ENCODE measurements at regions not wholly inside any gene's neighbourhood (a gene's known extent, or its start where the extent isn't known, plus 50 kb on each side); places are given as distances from the start of the nearest gene placed in this dataset.

DNA sequence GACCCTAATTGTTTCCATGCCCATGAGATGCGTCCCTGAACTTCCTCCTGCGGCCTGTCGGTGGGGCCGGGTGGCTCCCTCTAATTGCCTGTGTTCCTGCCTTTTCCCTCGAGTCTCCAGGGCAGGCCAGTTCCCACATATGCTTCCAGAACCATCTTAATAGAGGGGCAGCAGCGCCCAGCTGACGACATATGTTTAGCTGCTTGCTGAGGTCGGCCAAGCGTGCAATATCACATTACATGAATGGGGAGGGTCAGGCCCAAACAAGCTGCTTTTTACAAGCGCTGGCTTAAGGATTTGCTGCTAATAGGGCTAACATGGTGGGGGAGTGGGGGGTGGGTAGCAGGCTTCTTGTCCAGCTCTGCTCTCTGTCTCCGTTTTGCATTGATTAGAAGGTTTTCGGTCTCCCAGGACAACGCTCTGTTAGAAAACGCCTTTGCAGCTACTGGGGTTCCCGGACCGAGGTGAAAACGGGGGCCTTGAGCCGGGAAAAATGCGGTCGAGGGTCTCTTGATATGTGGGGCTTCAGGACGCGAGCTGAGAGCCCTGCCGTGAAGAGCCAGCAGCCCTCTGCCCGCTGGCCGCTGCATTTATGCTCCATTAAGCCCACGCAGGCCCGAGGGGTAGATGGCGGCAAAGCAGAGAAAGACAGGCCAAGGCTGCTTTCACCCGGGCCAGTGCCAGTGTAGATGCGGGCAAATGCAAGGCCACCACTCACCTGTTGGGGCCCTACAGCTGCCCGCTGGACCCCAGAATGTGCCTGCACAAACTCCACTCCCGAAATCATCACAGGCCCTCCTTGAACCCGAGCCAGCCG, 308.5 kb downstream of the BMP7 start:
- no peak for DNase-seq (ENCODE audit: low read depth in 2 of 2)

DNA sequence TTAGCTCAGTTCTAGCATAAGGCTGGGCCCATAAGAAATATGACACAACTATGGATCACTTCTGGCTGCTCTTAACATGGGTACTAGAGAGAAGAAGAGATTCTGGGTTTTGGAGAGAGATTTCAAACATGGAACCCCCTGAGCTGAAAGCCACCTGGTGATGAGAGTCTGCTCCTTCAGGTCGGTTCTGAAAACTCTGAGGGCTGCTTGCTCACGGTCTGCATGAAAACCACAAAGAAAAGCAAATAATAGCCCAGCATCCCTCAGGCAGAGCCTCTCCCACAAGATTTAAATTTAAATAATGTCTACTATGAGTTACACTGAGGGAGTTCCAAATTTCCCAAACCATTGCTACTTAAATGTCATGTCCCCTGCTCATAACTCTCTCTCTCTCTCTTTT, 301.5 kb downstream of the BMP7 start:
- DNase-seq (ENCODE audit: low read depth in 2 of 2) = no peak

DNA sequence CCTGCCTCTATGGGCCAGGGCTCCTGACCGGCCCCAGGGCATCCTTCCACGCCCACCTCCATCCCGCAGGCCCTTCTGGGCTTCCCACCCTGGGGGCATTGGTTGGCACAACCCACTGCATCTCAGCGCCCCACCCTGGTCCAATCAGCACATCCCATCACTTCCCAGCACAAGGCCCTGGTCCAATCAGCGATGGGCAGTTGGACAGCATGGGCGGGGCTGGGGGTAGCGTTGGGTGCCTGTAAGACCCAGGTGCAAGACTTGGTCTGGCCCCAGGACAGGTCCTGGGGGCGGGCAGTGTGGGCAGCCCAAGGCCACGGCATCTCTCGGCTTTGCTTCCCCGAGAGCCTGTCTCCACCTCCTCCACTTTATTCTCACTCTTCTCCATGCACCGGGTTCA, 298.5 kb downstream of the BMP7 start:
- no peak for DNase-seq (ENCODE audit: low read depth in 2 of 2)

DNA sequence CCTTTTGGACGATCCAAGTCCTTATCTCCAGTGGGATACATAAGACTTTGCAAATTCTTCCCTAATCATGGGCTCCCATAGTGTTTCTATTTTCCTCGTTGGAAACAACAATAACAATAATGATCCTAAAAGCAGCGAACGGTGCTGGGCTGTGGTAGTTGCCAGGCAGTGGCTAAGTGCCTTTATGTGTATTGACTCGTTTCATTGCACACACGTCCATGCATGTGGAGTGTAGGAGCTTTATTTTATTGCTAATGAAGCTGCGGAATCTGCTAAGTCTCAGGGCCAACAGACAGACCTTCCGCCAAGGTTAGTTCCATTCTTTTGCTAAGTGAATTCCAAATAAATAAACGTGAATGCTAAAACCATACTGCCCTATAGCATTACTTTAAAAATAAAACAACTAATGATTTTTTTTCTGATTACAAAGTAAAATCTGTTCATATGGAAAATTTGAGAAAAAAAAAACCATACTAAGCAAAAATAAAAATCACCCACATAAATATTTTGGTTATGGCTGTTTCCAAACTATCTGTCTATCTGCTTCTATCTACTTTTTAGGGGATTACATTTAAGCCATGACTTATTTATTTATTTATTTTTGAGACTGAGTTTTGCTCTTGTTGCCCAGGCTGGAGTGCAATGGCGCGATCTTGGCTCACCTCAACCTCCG, 297.9 kb downstream of the BMP7 start:
- no peak for DNase-seq (ENCODE audit: low read depth in 2 of 2)

DNA sequence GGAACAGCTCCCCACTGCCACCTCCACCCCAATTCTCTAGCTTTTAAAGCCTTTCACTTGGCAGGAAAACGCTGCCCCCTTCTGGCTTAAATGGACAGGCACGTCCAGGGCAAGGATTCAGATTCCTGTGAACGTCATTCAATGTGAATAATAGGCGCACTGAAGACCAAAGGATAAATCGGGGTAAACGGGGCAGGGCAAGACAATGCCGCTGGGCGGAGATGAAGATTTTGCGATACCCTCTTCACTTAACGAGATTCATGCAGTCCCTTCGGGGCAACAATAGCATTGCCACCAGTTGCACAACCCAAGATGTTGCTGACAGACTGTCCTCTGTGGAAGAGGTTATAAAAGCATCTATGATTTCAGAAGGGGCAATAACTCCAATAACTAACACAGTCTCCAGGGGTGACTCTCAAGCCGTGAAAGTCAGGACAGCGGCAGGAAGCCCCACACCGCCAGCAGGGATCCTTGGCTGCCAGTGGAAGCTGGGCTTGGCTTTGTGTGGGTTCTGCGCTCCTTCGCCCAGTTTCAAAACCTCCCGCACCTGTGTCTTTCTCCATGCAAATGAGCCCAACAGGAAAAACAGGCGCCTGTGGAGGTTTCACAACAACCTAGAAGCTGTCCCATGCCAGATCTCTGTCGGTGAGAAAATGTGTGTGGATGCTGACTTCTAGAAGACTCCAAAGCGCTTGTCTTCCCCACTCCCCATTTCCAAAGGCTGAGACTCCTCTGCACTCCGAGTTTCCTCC, 291.8 kb downstream of the BMP7 start:
- no peak for DNase-seq (ENCODE audit: low read depth in 2 of 2)

DNA sequence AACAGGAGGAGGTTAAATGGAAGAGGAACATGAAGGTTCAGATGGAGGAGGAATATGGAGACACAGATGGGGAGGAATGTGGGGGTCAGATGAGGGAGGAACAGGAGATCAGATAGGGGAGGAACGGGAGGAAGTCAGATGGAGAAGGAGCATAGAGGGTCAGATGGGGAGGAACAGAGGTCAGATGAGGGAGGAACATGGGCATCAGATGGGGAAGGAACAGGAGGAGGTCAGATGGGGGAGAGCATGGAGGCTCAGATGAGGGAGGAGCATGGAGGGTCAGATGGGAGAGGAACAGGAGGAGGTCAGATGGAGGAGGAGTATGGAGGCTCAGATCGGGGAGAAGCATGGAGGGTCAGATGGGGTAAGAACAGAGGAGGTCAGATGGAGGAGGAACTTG, 290.6 kb downstream of the BMP7 start:
- DNase-seq (ENCODE audit: low read depth in 2 of 2) = no peak

DNA sequence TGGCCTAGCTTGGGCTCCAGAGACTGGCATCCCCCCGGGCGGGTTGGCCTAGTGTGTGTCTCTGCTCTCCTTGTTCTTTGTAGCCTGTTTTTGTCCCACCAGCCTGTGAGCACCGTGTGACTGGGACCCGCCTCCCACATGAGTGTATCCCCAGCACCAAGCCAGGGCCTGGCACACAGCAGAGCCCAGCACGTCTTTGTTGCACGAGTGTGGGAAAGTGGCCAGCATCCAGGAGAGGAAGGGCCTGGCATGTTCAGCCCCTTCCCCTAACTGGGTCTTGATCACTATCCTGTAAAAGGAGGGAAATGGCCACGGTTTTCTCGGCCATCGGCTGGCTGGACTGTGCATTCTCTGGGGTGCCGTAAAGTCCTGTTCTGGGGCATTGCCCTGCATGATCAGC, 290.1 kb downstream of the BMP7 start:
- DNase-seq (ENCODE audit: low read depth in 2 of 2) = no peak

DNA sequence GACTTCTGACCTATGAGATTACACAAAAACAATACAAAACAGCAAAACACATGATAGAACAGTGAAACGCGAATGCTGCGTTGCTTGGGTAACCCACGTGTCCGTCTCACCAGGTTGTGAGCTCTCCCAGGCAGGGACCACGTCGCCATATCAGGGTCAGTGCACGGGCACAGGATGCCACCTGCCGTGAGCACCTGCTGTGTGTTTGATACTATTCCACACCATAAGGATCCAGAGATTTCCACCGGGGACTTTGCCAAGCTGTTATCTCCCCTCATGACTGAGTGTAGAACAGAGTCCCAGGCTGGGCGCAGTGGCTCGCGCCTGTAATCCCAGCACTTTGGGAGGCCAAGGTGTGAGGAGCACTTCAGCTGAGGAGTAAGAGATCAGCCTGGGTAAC, 288.0 kb downstream of the BMP7 start:
- no peak for DNase-seq (ENCODE audit: low read depth in 2 of 2)

DNA sequence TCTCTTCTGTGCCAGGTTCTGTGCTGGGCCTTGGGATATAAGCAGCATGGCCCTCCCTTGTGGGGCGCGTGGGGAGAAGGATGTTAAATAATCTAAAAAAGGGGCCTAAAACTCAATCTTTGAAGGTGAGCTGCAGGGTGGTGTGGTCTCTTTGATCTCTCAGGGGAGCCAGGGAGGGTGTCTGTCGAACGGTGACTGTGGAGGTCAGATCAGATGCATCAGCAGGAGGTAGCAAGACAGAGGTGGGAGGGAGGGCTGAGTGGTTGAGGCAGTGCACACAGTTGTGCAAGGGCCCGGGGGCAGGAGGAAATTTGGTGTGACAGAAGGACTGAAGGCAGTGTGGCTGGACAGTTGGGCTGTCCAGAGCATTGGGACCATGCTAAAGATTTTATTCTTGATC, 287.3 kb downstream of the BMP7 start:
- DNase-seq (ENCODE audit: low read depth in 2 of 2) = no peak

DNA sequence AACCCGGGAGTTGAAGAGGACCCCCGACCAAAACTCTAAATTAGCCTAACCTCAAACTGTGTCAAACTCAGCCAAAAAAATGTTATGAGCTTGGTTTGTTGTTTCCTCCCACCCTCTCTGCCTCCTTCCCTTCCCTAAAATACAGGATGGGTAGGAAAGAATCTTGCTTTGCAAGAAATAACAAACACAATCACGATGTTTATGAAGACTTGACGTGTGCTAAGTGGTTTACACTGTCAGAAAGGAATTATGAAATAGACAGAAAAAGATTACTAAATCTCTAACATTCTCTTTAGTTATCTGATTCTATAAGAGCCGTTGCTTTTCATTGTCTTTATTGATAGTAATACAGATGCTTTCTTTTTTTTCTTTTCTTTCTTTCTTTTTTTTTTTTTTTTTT, 285.1 kb downstream of the BMP7 start:
- DNase-seq (ENCODE audit: low read depth in 2 of 2) = no peak

DNA sequence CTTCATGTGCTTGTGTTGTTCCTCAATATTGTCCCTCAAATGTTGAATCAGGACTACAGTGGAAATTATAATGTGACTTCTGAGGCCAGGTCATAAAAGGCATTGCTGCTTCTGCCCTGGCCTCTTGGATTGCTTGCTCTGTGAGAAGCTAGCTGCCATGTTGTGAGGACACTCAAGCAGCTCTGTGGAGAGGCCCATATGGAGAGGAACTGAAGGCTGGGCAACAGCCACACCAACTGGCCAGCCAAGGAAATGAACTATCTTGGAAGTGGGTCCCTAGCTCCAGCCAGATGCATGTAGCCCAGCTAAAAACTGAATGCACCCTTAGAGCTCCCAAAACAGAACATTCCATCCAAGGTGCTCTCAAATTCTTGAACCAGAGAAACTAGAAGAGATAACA, 282.6 kb downstream of the BMP7 start:
- DNase-seq (ENCODE audit: low read depth in 2 of 2) = no peak

DNA sequence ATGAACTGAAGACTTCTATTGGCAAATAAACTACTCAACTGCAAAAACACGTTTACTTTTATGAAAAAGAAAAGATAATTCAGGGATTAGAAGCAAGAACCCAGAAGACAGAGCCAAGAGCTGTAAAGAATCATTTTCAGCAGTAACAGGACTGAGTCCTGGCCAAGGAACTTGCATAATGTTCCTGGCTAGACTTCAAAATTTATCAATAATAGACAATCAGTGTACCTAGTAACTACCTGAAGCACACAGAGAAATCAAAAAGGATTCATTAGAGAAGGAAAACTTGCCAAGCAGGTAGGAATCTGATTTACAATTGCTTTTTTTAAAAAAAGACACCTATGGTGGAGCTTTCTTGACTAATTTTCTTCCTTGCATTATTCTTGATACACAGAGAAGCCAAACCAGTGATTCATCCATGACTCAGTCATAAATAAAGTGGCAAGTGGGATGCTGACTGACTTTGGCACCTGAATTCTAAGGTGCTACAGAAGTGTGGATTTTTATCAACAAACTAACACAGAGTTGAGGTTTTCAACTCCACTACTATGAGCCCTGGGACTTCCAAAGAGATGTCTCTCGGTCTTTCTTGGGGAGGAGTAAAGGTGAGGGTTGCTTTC, 281.3 kb downstream of the BMP7 start:
- DNase-seq (ENCODE audit: low read depth in 2 of 2) = no peak

DNA sequence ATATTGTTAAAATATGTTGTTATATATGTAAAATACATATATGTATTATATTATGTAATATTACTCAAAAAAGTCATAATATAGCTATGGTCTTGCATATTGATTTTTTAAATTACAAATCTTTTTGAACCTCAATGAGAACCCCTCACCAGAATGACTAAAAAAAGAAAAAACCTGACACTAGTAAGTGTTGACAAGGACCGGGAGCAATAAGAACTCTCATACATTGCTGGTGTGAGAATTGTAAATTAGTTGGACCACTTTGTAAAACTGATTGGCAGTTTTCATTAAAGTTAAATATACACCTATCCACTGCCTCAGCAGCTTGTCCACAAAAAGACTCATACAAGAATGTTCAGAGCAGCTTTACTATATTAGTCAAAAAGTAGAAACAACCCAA, 280.0 kb downstream of the BMP7 start:
- no peak for DNase-seq (ENCODE audit: low read depth in 2 of 2)

DNA sequence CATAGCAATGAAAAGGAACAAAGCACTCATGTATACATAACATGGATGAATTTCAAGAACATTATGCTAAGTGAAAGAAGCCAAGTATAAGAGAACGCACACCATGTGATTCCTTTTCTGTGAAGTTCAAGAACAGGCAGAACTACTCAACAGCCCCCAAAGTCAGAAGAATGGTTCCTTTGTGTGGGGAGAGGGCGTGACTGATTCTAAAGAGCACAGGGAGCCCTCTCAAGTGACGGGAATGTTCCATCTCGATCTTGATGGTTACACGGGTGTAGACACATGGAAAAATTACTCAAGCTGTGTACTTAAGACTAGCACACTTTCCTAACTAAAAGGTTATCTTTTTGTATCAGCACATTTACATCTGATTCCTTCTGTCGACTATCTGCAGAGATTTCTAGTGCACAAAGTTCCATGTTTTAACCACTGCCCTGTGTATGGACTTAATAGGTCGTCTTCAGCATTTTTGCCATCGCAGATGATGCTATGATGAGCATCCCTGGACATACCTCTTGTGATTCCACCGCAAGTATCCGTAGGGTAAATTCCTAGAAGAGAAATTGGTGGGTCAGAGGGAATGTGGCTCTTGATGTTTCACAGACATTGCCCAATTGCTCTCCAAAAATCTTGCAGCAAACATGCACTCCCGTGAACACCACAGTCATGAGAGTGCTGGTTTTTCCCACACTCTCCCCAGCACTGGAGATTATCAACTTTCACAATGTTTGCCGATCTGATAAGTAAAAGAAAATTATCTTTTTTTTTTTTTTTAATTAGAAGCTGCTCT, 279.3 kb downstream of the BMP7 start:
- no peak for DNase-seq (ENCODE audit: low read depth in 2 of 2)

DNA sequence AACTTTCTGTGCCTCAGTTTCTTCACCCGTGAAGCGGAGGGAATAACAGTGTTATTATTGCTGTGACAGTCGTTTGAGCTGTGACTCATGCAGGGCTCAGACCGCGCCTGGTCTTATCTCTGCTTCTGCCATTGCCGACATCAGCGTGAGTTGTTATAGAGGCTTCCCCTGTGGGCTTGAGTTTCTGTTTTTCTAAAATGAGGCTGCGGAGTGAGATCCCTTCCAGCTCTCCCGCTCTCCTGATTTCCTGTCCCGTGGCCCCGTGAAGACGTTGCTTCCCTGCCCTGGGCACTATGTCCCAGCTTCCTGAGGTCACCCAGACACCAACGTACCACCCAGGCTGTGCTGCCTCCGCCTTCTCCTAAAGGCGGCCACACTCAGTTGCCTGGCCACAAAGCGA, 278.5 kb downstream of the BMP7 start:
- no peak for DNase-seq (ENCODE audit: low read depth in 2 of 2)

DNA sequence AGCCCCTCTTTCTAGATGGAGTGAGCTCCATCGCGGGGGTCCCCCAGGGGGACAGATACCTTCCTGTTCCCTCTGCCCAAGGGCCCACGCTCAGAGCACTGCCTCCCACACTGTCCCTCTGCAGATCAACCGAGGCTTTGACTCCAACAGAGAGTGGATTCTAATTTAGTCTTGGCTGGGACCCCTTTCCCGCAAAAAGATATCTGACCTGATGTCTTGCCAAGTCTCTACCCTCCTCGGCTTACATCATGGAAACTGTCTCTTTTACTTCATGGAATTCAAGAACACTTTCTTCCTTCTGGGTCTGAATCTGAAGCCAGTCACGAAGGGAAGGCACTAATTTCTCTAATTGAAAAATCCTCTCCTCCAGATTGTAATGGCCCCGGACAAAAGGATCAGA, 278.0 kb downstream of the BMP7 start:
- DNase-seq (ENCODE audit: low read depth in 2 of 2) = no peak

DNA sequence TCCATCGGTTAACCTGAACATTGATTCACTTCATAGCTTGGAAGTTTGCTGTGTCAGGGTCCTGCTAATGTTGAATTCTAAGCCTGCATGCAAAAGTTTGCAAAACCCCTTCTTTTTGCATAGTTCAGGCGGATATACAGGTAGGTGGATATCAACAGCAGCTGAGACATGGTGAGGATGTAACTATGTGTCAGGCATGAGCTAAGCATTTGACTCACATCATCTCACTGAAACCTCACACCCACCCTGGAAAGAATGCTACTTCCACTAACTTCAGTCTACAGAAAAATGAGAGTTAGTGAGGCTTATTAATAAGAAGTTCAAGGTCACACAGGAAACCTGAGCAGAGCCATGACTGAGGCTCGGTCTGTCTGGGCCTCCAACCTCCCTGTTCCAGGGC, 276.9 kb downstream of the BMP7 start:
- DNase-seq (ENCODE audit: low read depth in 2 of 2) = no peak

DNA sequence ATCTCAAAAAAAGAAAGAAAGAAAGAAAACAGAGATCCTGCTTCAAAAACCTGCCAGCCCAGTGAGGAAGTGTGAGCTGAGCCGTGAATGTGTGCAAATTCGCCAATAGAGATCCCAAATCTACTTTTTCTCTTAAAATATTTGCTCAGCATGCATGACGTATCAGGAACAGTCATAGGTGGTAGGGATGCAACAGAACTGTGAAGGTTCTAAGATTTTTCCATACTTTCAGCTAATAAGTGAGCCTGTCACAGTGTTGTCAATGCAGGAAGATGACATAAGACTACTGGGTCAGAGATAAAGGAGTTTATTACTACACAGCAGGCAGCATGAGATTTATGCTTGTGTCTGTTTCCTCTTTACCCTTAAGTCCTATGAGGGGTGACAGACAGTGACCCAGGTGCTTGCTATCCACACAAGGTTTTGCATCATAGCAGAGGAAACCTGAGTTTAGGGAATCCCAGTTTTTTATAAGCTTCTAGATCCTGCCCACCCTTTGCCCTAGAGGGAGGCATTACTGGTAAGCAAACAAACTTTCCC, 273.4 kb downstream of the BMP7 start:
- DNase-seq (ENCODE audit: low read depth in 2 of 2) = no peak

DNA sequence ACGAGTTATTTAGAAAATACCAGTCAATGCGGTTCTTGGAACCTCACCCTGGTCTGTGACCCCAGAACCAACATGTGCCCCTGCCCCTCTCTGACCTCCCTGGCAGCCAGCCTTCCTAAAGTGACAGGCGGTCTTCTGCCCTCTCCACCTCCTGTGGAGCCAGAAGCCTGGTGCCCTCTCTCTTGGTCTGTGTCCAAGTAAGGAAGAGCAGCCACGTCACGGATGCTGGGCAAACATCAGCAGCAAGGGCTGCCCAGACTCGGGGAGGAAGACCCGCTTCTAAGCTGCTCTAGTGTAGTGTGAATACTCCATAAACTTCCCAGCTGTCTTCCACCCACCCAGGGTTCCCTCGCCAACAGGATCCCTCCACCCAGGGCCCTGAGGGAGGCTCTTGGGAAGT, 272.4 kb downstream of the BMP7 start:
- DNase-seq (ENCODE audit: low read depth in 2 of 2) = no peak

DNA sequence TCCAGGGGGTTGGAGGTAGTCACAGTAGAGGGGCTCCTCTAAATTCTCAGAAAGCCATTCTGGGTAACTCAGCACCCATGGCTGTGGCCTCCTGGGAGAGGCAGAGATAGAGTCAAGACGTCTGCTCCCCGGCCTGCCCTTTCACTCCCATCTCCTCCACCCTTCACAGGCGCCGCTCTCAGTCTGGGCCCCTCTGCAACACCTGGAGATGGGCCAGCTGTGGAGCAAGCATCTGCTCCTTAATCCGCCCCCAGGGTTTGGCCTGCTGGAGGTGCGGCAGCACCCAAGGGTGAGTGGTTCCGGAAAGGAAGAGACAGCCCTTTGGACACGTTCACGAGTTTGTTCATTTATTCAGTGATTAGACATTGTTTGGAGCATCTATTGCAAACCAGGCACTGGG, 271.3 kb downstream of the BMP7 start:
- no peak for DNase-seq (ENCODE audit: low read depth in 2 of 2)

DNA sequence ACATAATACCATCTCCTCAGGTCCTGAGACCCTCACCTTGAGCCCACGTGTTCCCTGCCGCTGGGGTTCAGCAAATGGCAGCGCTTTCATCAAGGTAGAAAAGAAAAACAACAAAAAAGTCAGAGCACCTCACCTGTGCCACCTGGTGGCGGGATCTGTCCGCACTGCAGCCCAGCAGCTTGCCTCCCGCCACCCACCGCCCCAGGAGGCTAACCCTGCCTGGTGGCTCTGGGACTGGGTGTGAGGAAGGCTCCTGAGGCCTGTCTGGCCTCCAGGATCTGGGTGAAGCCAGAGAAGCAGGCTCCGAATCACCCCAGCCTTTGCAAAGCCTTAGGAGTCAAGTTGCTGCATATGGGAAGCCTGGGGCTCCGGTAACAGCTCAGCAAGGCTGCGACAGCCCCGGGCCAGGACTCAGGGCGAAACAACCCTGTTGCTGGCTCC, 270.8 kb downstream of the BMP7 start:
- DNase-seq (ENCODE audit: low read depth in 2 of 2) = no peak

All from stimulated activated CD8-positive, alpha-beta memory T cell treated with anti-CD3 and anti-CD28 coated beads, Interleukin-2, amount 100 ng/mL, for 1 hour (primary cell).